HG03175 (cell line): ENCODE measurements at regions not wholly inside any gene's neighbourhood (a gene's known extent, or its start where the extent isn't known, plus 50 kb on each side); places are given as distances from the start of the nearest gene placed in this dataset.
"Not testable (repeated sequence)": the region's sequence is repeated elsewhere in the genome, so short reads cannot be mapped to it uniquely, and the experiment has no call there.

Source experiments
- ATAC-seq: cut with Tn5 transposase; IDR thresholded peaks from one replicate; pipeline ENCODE4 v1.9.1; 2021; ENCODE audit warnings: mild to moderate bottlenecking, moderate library complexity; ENCODE audit not compliant: unreplicated experiment

DNA sequence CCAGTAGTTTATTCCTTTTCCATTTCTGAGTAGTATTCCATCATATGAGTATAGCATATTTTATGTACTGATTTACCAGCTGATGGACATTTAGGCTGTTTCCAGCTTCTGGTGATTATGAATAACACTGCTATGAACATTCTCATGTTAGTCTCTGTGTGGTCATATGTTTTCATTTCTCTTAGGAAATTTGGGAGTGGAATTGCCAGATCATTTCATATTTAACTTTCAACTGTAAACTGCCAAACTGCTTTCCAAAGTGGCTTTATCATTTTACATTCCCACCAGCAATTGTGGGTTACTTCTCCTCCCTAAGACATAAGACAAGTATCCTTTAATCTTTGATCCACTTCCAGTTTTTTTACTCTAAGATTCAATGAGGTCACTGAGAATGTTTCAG lies 85.7 kb upstream of the RALGPS2 start:
- no peak for ATAC-seq

DNA sequence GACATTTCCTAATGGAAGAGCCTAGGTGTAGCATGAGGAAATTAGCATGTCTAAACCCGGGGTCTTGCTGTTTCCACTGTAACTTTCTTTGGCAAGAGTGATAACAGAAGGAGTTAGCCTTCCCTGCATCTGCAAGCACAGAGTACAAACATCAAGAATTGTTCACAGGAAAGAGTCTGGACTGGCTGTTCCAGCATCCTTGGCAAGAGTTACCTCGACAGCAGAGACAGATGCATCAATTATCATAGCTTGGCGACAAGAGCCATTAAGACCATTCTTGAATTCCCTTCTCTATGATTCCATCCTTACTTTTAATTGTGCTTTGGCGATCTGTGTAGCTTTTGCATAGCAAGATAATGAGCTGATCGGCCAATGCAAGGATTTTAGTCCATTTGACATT lies 82.8 kb upstream of the RALGPS2 start:
- no peak for ATAC-seq

DNA sequence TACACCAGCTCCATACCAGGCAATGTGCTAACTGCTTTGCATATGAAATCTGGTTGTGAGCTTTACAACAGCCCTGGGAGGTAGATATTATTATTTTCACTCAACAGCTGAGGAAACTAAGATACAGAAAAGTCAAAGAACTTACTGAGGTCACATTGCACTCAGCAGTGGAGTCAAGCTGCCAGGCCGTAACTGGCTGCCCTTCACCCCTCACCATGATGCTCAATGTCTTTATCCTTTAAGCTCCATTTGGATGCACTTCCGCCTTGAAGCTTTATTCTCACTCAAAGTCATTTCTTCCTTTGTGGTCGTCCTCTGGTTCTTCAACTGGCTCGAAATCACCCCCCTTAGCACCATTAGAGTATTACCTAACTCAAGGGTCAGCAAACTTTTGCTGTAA lies 81.7 kb upstream of the RALGPS2 start:
- ATAC-seq = no peak

GRCh38 chr1:178643831-178644230 lies 81.2 kb upstream of the RALGPS2 start:
- no peak for ATAC-seq

DNA sequence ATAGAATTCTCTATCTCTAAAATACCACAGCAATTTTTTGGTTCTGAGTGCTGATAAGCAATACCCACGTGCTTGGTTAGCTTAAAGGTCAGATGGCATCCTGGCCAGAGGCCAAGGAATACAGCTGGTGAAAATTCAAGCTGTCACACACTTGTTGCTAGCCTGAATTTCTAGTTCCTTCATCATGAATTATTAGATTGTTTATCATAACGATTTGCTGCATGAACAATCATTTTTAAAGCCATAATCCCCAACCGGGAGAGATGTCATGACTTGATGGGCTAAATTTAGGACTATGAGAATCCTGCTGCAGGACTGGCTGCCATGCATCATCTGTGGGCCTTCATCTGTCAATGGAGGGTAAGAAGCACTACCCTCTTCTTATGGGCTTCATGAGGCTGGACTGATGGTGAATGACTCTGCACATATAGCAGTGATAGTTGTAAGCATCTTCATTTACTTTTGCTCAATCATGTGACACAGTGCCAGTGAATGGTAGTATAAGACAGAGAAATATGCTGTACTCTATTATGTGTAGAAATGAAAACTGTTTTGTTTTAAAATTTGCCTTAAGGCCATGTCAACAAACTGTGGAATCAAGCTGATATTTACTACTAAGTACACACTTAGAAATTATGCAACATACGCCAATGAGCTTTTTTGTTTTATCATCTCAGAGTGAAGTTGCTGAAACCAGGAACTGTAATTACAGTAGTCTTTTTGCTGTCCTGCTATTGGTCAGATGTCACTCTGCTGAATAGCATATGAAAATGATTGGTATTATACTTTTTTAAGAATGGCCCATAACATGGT lies 80.5 kb upstream of the RALGPS2 start:
- no peak for ATAC-seq

GRCh38 chr1:178645157-178645807 lies 79.8 kb upstream of the RALGPS2 start:
- no peak for ATAC-seq

- ATAC-seq = no peak
Measured at GRCh38 chr1:178645808-178646200, 79.2 kb upstream of the RALGPS2 start.

DNA sequence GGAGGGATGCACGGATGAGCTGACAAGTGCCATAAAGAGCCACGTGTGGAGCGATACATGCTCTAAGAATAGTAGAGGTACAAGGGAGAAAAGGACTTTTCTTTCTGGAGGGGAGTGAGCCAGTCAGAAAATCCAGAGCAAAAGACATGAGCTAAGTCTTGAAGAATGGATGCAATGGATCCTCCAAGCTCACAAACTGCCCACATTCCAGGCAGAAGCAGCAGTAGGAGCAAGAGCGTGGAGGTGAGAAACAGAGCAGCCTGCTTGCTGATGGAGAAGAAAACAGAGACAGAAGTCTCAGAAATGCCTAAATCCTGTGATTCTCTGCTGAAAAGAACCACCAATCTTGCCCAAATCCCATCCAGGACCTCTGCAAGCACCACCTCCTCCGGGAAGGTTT lies 78.2 kb upstream of the RALGPS2 start:
- no peak for ATAC-seq

DNA sequence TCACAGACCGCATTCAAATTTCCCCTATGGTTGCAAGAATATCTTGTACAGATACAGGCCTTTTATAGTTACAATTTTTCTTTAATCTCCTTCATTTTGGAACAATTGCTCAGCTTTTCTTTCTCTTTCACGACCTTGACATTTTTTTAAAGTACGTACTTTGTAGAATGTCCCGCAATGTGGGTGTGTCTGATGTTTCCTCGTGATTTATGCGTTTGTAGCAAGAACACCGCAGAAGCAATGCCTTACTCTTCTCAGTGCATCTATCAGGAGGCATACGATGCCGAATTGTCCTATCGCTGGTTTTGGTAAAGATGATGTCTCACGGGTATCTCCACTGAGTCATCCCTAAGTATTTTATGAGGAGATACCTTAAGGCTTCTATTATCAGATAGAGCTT lies 76.9 kb upstream of the RALGPS2 start:
- ATAC-seq = no peak

DNA sequence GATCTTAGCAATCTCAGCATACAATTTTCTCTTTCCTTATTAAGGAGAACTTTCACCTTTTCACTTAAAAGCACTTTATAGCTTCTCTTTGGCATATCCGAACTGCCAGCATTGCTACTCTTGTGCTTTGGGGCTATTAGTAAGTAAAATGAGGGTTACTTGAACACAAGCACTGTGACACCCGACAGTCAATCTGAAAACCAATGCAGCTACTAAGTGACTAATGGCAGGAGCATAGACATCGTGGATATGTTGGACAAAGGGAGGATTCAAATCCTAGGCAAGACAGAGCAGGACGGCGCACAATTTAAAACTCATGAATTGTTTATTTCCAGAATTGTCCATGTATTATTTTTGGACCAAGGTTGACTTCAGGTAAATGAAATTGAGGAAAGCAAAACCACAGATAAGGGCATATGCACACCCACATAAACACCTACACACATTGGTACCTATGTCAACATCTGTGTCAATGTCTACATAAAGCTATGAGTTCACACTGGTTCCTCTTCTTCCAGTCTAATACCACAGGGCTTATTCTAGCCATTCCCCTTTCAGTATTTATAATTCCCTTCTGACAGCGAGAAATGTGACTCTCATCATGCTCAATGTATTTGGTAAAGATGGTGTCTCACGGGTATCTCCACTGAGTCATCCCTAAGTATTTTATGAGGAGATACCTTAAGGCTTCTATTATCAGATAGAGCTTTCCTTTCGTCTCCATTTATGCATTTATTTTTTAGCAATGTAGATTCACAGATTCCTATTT lies 75.3 kb upstream of the RALGPS2 start:
- no peak for ATAC-seq

DNA sequence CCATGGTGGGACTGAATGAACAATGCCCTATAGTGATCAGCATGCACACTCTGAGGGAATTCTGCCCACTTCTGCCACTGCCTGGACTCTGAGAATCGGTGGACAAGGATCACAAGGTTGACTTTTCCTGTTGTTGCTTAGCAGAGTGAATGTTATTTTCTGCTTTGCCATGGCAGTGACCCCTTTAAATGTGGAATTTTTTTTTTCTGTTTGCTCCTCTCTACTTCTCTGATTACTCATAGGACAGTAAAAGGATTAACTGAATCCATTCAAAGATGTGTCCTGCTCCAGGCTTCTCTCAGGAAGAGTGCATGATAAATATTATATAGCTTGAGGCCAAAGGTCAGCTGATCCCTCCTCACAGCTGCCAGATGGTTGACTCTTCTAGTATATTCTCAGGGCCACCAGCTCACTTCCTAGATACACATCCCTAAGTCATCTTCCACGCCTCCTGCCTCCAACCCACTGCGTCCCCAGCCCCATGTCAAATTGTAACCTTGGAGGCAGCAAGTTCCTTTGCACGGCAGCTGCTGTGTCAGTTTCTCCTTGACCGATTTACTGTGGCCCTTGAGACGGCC lies 74.0 kb upstream of the RALGPS2 start:
- no peak for ATAC-seq

DNA sequence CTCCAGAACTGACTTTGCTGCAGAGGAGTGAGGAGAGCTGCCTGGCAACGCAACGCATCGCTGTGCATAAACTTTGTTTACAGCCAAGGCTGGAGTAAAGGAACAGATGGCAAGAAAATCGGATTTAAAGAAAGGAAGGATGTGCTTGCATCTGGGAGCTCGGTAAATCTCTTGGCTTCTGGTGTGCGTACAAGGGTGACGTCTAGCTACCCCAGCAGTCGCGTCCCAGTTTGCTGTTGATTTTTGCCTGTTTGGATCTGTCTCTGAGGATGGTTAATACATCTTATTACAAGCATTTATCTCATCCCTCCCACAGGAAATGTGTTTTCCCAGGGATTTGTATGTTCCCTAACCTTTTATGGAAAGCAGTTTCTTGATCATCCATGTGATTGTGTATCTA lies 73.3 kb upstream of the RALGPS2 start:
- no peak for ATAC-seq

GRCh38 chr1:178652506-178653490 lies 72.2 kb upstream of the RALGPS2 start:
- ATAC-seq = no peak

GRCh38 chr1:178659789-178660208 lies 65.2 kb upstream of the RALGPS2 start:
- ATAC-seq = peak; percentile 76

DNA sequence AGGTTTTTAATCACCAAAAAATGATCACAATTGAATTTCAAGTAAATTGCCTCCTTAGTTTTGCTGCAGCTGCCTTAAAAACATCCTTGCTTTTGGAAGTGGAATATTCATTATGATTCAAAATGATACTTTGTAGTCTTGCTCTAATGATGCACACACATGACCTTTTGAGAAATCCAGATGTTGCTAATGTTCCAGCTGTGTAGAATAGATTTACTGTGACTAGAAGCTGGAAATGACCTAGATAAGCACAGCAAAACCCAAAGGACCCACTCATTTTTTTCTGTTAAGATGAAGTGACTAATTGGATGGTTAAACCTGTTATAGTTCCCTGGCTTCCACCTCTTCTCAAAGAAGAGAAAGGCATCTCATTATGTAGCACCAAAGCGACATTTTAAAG lies 64.6 kb upstream of the RALGPS2 start:
- ATAC-seq = no peak

GRCh38 chr1:178664278-178664677 lies 60.8 kb upstream of the RALGPS2 start:
- peak; percentile 80 for ATAC-seq

GRCh38 chr1:178665579-178665978 lies 59.5 kb upstream of the RALGPS2 start:
- ATAC-seq = no peak

DNA sequence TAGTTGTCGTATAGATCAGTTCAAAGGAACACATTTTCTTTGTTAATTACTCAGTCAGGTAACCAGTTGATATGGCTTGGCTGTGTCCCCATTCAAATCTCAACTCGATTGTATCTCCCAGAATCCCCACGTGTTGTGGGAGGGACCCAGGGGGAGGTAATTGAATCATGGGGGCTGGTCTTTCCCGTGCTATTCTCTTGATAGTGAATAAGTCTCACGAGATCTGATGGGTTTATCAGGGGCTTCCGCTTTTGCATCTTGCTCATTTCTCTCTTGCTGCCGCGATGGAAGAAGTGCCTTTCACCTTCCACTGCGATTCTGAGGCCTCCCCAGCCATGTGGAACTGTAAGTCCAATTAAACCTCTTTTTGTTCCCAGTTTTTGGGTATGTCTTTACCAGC lies 58.2 kb upstream of the RALGPS2 start:
- not testable (repeated sequence) for ATAC-seq

- no peak for ATAC-seq
Measured at GRCh38 chr1:178672434-178672833, 52.6 kb upstream of the RALGPS2 start.

GRCh38 chr1:178674559-178674958 lies 50.5 kb upstream of the RALGPS2 start:
- not testable (repeated sequence) for ATAC-seq
